ENCODE measurements at regions not wholly inside any gene's neighbourhood (a gene's known extent, or its start where the extent isn't known, plus 50 kb on each side); places are given as distances from the start of the nearest gene placed in this dataset.
"Not testable (repeated sequence)": the region's sequence is repeated elsewhere in the genome, so short reads cannot be mapped to it uniquely, and the experiment has no call there.

DNA sequence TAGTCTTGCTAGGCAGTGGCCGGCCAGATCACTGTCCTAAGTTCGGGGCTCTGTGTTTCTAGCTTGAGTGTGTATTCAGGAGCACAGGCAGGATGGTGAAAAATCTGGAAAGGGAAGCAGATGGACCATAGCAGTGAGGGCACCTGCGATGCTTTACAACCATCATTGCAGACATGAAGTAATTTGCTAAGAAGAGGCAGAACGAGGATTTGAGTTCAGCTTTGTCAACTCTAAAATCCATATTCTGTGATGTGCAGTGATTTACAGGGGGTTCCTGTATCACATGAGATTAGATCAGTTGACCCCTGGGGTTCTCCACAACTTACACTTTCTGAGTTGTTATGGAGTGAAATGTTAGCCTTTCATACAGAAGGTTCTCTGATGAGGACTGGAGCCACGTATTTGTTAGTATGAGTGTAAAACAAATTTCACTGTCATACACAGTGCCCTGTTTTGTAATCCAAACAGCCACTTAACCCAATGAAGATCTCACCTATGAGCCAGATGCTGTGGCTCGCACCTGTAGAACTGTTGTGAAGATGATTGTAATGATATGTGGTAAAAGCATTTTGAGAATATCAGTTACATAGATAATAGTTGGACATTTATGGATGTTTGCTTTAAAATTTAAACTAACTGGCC lies 173.0 kb upstream of the VKORC1L1 start:
- H3K9ac ChIP-seq (ENCODE audit: low read length); H3K9me2 ChIP-seq (ENCODE audit: low read depth, low read length); H3K4me2 ChIP-seq (ENCODE audit: low read length); H3K27me3 ChIP-seq (ENCODE audit: insufficient read depth, low read length); H3K36me3 ChIP-seq (ENCODE audit: insufficient read depth, low read length); H4K20me1 ChIP-seq (ENCODE audit: insufficient read depth, low read length); H3K4me3 ChIP-seq (ENCODE audit: low read depth, low read length, poor library complexity, severe bottlenecking); H3K4me1 ChIP-seq (ENCODE audit: insufficient read depth, low read length, severe bottlenecking); H2AFZ ChIP-seq (ENCODE audit: low read length); H3K27ac ChIP-seq (ENCODE audit: low read depth, low read length, poor library complexity, severe bottlenecking); H3K79me2 ChIP-seq (ENCODE audit: insufficient read depth, low read length); H3K9me3 ChIP-seq (ENCODE audit: low read length); H3F3A ChIP-seq (ENCODE audit: insufficient read depth, low read length): not testable (repeated sequence)

DNA sequence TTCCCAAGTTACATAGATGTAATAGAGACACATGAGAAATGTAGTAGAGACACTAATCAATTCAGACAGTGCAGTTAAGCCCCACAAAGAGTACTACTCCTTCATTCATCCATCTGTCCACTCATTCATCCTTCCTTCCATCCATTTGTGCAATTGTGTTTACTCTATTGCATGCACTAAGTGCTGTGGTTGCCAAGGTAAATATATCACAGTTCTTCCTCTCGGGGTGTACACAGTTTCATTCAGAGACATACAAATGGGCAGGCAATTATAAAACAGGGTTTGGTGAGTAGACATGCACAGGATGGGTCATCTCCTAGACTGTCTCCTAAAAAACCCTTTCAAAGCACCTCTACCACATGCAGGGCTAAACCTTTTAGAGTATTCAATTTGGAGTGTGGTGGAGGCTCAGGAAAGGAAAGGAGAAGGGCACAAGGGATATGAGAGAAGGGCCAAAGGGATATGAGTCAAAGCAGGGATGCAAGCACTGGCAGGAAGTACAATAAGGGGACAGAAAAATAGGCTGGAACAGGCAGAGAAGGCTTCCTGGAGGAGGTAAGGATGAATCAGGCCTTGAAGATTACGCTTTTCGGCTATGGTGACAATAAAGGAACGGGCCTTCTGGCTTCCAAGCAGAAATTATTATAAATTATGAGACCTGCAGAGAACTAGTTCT lies 153.6 kb upstream of the VKORC1L1 start:
- not testable (repeated sequence) for H4K20me1 ChIP-seq (ENCODE audit: insufficient read depth, low read length); H3K9me2 ChIP-seq (ENCODE audit: low read depth, low read length); H3K9ac ChIP-seq (ENCODE audit: low read length); H3K4me3 ChIP-seq (ENCODE audit: low read depth, low read length, poor library complexity, severe bottlenecking); H3K9me3 ChIP-seq (ENCODE audit: low read length); H2AFZ ChIP-seq (ENCODE audit: low read length); H3K79me2 ChIP-seq (ENCODE audit: insufficient read depth, low read length); H3F3A ChIP-seq (ENCODE audit: insufficient read depth, low read length); H3K4me1 ChIP-seq (ENCODE audit: insufficient read depth, low read length, severe bottlenecking); H3K36me3 ChIP-seq (ENCODE audit: insufficient read depth, low read length); H3K27ac ChIP-seq (ENCODE audit: low read depth, low read length, poor library complexity, severe bottlenecking); H3K4me2 ChIP-seq (ENCODE audit: low read length); H3K27me3 ChIP-seq (ENCODE audit: insufficient read depth, low read length)

DNA sequence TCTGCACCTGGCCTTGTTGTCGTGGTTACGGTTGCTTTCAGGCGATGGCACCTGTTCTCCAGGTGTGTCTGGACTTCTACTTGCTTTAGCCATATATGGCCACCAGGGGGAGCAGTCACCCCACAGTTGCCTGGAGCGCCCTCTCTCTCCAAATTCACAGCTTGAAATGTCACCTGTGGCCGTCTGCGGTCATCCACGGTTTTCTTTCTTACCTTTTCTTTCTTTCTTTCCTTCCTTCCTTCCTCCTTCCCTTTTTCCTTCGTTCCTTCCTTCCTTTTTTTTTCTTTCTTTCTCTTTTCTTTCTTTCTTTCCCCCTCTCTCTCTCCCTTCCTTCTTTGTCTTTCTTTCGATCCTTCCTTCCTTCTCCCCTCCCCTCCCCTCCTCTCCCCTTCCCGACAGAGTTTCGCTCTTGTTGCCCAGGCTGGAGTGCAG lies 150.5 kb upstream of the VKORC1L1 start:
- no peaks in the 10 kb centered on the region for H3K27me3 ChIP-seq (ENCODE audit: insufficient read depth, low read length)
- H3K4me2 ChIP-seq (ENCODE audit: low read length), result no peak overlapping the region
- no peak overlapping the region for H3K4me3 ChIP-seq (ENCODE audit: low read depth, low read length, poor library complexity, severe bottlenecking)
- no peaks in the 10 kb centered on the region for H4K20me1 ChIP-seq (ENCODE audit: insufficient read depth, low read length)
- H2AFZ ChIP-seq (ENCODE audit: low read length), result no peak overlapping the region
- H3K79me2 ChIP-seq (ENCODE audit: insufficient read depth, low read length), result no peaks in the 10 kb centered on the region
- H3K27ac ChIP-seq (ENCODE audit: low read depth, low read length, poor library complexity, severe bottlenecking), result no peak overlapping the region
- peaks cover 13% of the 10 kb centered on the region; the same call in 1 of the 2 replicates for H3K36me3 ChIP-seq (ENCODE audit: insufficient read depth, low read length)
- peaks cover 3% of the 10 kb centered on the region for H3K4me1 ChIP-seq (ENCODE audit: insufficient read depth, low read length, severe bottlenecking)
- H3K9ac ChIP-seq (ENCODE audit: low read length), result no peak overlapping the region
- H3K9me2 ChIP-seq (ENCODE audit: low read depth, low read length), result no peaks in the 10 kb centered on the region
- no peaks in the 10 kb centered on the region for H3K9me3 ChIP-seq (ENCODE audit: low read length)
- no peaks in the 10 kb centered on the region for H3F3A ChIP-seq (ENCODE audit: insufficient read depth, low read length)
- TF ChIP-seq EZH2 (IDR thresholded peaks at IDR 0.05; ENCODE audit: borderline replicate concordance, low read length), result no peak
- TF ChIP-seq, protein P1, sequence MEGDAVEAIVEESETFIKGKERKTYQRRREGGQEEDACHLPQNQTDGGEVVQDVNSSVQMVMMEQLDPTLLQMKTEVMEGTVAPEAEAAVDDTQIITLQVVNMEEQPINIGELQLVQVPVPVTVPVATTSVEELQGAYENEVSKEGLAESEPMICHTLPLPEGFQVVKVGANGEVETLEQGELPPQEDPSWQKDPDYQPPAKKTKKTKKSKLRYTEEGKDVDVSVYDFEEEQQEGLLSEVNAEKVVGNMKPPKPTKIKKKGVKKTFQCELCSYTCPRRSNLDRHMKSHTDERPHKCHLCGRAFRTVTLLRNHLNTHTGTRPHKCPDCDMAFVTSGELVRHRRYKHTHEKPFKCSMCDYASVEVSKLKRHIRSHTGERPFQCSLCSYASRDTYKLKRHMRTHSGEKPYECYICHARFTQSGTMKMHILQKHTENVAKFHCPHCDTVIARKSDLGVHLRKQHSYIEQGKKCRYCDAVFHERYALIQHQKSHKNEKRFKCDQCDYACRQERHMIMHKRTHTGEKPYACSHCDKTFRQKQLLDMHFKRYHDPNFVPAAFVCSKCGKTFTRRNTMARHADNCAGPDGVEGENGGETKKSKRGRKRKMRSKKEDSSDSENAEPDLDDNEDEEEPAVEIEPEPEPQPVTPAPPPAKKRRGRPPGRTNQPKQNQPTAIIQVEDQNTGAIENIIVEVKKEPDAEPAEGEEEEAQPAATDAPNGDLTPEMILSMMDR (IDR thresholded peaks at IDR 0.05; ENCODE audit: low read length), result peak; percentile 93

DNA sequence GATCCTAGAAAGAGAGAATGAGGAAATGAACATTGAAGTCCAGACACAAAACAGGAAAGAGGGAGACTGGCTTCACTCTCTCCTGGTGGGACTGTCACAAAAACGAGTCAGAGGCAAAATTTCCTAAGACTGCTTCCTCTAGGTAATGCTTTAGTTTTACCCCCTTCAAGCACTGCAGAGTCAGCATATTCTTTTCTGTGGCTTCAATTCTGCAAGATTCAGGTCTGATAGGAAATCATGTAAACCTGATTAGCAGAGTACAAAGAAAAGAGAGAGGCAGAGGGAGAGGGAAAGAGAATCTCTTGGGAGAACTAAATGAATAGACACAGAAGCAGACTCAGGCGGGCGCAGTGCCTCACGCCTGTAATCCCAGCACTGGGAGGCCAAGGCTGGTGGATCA lies 145.7 kb upstream of the VKORC1L1 start:
- H3K27ac ChIP-seq (ENCODE audit: low read depth, low read length, poor library complexity, severe bottlenecking); H4K20me1 ChIP-seq (ENCODE audit: insufficient read depth, low read length); H3K4me3 ChIP-seq (ENCODE audit: low read depth, low read length, poor library complexity, severe bottlenecking); H3K9ac ChIP-seq (ENCODE audit: low read length); H3K9me3 ChIP-seq (ENCODE audit: low read length); H3K27me3 ChIP-seq (ENCODE audit: insufficient read depth, low read length); H3K79me2 ChIP-seq (ENCODE audit: insufficient read depth, low read length); H3K4me2 ChIP-seq (ENCODE audit: low read length); H3K9me2 ChIP-seq (ENCODE audit: low read depth, low read length); H3K4me1 ChIP-seq (ENCODE audit: insufficient read depth, low read length, severe bottlenecking); H2AFZ ChIP-seq (ENCODE audit: low read length); H3F3A ChIP-seq (ENCODE audit: insufficient read depth, low read length): not testable (repeated sequence)
- peaks cover 13% of the 10 kb centered on the region; the same call in 1 of the 2 replicates for H3K36me3 ChIP-seq (ENCODE audit: insufficient read depth, low read length)
